Ascending aorta (tissue), 2 donors: ENCODE measurements at regions not wholly inside any gene's neighbourhood (a gene's known extent, or its start where the extent isn't known, plus 50 kb on each side); places are given as distances from the start of the nearest gene placed in this dataset.

Experiments
- DNase-seq, 2 donors: peaks; one replicate each; pipeline ENCODE4 v3.0.0-alpha.2; 2019; ENCODE audit warnings: low spot score in 2 of 2
- H3K27ac ChIP-seq, 2 donors: fragments of 200-600 bp; sonication (generic); one replicate each; pipeline ENCODE4 v1.5.1; 2016 to 2017; ENCODE audit warnings: mild to moderate bottlenecking in 1 of 2
- H3K27me3 ChIP-seq: fragments of 200-600 bp; sonication (generic); one replicate; pipeline ENCODE4 v1.5.1; 2017
- H3K36me3 ChIP-seq, 2 donors: fragments of 200-600 bp; sonication (generic); one replicate each; pipeline ENCODE4 v1.5.1; 2016
- H3K4me1 ChIP-seq, 2 donors: fragments of 200-600 bp; sonication (generic); one replicate each; pipeline ENCODE4 v1.5.1; 2016 to 2017; ENCODE audit warnings: mild to moderate bottlenecking in 1 of 2
- H3K4me3 ChIP-seq, 2 donors: fragments of 200-600 bp; sonication (generic); one replicate each; pipeline ENCODE4 v1.5.1; 2016 to 2017; ENCODE audit warnings: mild to moderate bottlenecking in 1 of 2
- H3K9me3 ChIP-seq, 2 donors: fragments of 200-600 bp; sonication (generic); one replicate each; pipeline ENCODE4 v1.5.1; 2016
- intact Hi-C: fragments of 100-400 bp; cut with DNase I; formaldehyde crosslinking; loops from one replicate; pipeline ENCODE4 v1.15.1; 2023
- TF ChIP-seq, protein P1 (sequence below), 3 experiments: fragments of 200-600 bp in 2 of 3; fragments of 450-650 bp in 1 of 3; sonication (generic) in 2 of 3; IDR thresholded peaks; one replicate each; pipeline ENCODE4 v1.5.1; 2016 to 2019; ENCODE audit warnings: antibody characterized with exemption in 3 of 3, mild to moderate bottlenecking in 1 of 3, moderate library complexity in 1 of 3

DNA sequence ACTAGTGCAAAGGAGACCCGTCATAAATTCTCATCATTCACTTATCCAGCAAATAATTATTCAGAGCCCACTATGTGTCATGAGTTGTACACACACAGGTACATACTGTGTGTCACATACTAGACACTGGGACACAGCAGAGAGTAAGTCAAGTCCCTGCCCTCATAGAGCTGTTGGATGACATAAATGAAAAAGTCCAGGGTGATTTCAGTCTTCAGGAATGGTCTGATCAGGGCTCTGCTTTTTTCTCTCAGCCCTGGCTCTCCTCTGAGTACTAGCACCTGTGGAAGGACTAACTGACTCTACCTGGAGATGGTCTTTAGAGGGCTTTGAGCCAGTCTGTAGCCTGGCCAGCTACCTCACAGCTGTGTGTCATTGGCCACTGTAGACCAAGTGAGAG, 198.0 kb upstream of the LEF1 start:
- H3K4me1 ChIP-seq = no peaks in the 10 kb centered on the region
- intact Hi-C loops = no loop called here
- no peak overlapping the region for H3K4me3 ChIP-seq
- DNase-seq = no peak
- TF ChIP-seq, protein P1, sequence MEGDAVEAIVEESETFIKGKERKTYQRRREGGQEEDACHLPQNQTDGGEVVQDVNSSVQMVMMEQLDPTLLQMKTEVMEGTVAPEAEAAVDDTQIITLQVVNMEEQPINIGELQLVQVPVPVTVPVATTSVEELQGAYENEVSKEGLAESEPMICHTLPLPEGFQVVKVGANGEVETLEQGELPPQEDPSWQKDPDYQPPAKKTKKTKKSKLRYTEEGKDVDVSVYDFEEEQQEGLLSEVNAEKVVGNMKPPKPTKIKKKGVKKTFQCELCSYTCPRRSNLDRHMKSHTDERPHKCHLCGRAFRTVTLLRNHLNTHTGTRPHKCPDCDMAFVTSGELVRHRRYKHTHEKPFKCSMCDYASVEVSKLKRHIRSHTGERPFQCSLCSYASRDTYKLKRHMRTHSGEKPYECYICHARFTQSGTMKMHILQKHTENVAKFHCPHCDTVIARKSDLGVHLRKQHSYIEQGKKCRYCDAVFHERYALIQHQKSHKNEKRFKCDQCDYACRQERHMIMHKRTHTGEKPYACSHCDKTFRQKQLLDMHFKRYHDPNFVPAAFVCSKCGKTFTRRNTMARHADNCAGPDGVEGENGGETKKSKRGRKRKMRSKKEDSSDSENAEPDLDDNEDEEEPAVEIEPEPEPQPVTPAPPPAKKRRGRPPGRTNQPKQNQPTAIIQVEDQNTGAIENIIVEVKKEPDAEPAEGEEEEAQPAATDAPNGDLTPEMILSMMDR (IDR thresholded peaks at IDR 0.05) = no peak
- H3K9me3 ChIP-seq = no peaks in the 10 kb centered on the region
- H3K27ac ChIP-seq = no peak overlapping the region
- no peaks in the 10 kb centered on the region for H3K27me3 ChIP-seq
- H3K36me3 ChIP-seq = no peaks in the 10 kb centered on the region

DNA sequence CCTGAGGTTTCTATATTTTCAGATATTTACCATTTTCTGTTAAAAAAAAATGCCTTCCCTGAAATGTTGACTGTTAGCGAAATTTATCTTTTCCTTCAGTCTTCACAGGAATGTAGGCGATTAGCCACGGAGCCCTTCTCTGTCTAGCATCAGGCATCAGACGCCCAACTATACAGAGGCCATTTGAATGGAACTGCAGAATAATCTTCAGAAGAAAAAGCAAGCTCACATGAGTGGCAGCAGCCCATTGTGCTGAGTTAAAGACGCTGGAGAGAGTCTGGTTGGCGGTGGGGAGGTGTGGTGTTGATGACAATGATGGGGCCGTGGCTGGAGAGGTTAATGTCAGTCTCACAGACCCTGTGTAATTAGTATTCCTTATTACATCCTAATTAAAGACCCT, 196.8 kb upstream of the LEF1 start:
- no peak for DNase-seq
- H3K4me3 ChIP-seq = no peak overlapping the region
- intact Hi-C loops = no loop called here
- no peaks in the 10 kb centered on the region for H3K4me1 ChIP-seq
- H3K36me3 ChIP-seq = no peaks in the 10 kb centered on the region
- H3K27me3 ChIP-seq = no peaks in the 10 kb centered on the region
- no peak overlapping the region for H3K27ac ChIP-seq
- no peaks in the 10 kb centered on the region for H3K9me3 ChIP-seq
- TF ChIP-seq, protein P1 (IDR thresholded peaks at IDR 0.05) = no peak

DNA sequence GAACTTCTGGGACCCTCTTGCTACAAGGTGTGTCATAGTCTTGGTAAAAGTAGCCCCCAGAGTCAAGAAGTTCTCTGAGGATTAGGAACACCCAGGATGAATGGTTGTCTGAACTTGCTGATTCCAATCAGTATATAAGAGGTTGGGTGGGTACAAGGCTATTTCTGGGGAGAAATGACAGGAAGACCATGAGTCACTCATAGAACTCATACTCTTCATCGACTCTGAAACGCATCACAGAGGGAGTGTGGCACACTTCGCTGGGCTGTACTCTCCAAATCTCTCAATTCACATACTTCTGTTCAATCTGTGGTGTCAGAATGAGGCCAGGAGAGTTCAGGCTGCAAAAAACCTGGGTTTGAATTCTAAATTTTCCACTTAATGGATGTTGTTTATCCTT, 193.2 kb upstream of the LEF1 start:
- H3K36me3 ChIP-seq = no peaks in the 10 kb centered on the region
- H3K27me3 ChIP-seq = no peaks in the 10 kb centered on the region
- no peak overlapping the region for H3K27ac ChIP-seq
- DNase-seq = no peak
- no peaks in the 10 kb centered on the region for H3K4me1 ChIP-seq
- TF ChIP-seq, protein P1 (IDR thresholded peaks at IDR 0.05) = no peak
- H3K4me3 ChIP-seq = no peak overlapping the region
- no peaks in the 10 kb centered on the region for H3K9me3 ChIP-seq
- intact Hi-C loops = no loop called here

DNA sequence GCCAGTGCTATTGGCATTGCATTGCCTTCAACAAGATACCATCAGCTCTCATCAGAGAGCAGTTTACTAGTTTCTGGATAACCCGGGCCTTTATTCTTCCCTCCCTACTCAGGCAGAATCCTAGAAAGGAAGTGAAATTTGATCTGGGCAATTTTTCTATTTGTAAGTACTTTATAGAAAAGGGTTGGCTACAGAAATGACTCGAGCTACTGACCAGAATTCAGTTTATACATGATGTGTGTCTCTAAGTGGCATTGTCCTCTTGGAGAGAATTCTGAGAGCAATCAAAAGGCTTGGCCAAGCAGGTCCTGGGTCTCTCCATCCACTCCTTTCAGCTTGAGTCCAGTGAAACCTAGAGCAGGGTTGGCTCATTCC, 192.7 kb upstream of the LEF1 start:
- no peaks in the 10 kb centered on the region for H3K4me1 ChIP-seq
- no peak for DNase-seq
- H3K4me3 ChIP-seq = no peak overlapping the region
- no peaks in the 10 kb centered on the region for H3K27me3 ChIP-seq
- TF ChIP-seq, protein P1 (IDR thresholded peaks at IDR 0.05) = no peak
- H3K9me3 ChIP-seq = no peaks in the 10 kb centered on the region
- H3K27ac ChIP-seq = no peak overlapping the region
- no peaks in the 10 kb centered on the region for H3K36me3 ChIP-seq
- intact Hi-C loops = no loop called here

DNA sequence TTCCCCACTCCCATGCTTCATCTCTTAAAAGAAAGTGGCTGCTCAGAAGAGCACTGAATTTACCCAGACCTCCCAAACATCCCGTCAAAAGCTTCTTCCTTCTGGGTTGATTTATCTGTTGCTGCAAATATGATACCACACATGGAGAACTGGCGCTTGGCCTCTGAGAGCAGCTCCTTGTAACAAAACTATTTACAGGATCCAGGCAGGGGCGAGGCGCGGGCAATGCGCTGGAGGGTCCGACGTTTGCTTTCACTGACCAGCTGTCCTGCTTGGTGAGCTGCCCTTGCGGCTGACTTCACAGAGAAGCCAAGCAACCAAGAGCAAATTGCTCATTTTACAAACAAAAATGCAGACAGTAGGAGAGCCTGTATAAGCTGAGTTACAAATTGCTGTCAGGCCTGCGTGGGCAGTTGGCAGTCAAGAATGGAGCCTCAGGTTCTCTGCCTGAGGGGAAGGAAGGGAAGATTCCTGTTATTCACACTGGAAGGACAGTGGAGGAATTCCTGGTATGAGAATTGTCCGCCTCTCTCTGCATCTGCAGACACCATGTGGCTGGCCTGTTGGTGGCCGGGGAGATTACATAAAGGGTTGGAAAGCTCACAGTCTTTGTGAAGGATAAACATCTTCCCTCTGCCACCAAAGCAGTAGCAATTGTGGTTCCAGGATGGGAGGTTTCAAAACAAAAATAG, 192.2 kb upstream of the LEF1 start:
- intact Hi-C loops = no loop called here
- TF ChIP-seq, protein P1 (IDR thresholded peaks at IDR 0.05) = no peak
- Histone ChIP-seq H3K9me3 (no peaks in the 10 kb centered on the region), H3K36me3 (no peaks in the 10 kb centered on the region), H3K27ac (no peak overlapping the region), H3K27me3 (no peaks in the 10 kb centered on the region), H3K4me3 (no peak overlapping the region), H3K4me1 (no peaks in the 10 kb centered on the region)
- DNase-seq = no peak
